Spleen (tissue), 11 donors: ENCODE measurements at regions not wholly inside any gene's neighbourhood (a gene's known extent, or its start where the extent isn't known, plus 50 kb on each side); places are given as distances from the start of the nearest gene placed in this dataset.

Experiments
- DNase-seq: peaks from one replicate; pipeline ENCODE4 v3.0.0-alpha.2; 2020
- H3K27ac ChIP-seq, 8 donors: fragments of 200-600 bp; sonication (generic) in 7 of 8; 1 replicate in 4 of 8; 2 replicates in 4 of 8; pipeline versions ENCODE4 v1.5.0 to v1.8.0; 2016 to 2021; ENCODE audit warnings: inconsistent platforms in 4 of 8, mild to moderate bottlenecking in 4 of 8, moderate library complexity in 1 of 8
- H3K27me3 ChIP-seq, 7 donors: fragments of 200-600 bp; sonication (generic) in 6 of 7; replicated peaks in 1 of 7; 1 replicate in 4 of 7; 2 replicates in 3 of 7; pipeline versions ENCODE4 v1.5.0 to v1.8.0; 2016 to 2021; ENCODE audit warnings: inconsistent platforms in 3 of 7, mild to moderate bottlenecking in 1 of 7
- H3K36me3 ChIP-seq, 6 donors: fragments of 200-600 bp; sonication (generic) in 5 of 6; 1 replicate in 4 of 6; 2 replicates in 2 of 6; pipeline versions ENCODE4 v1.5.0 to v1.8.0; 2016 to 2021; ENCODE audit warnings: inconsistent platforms in 2 of 6
- H3K4me1 ChIP-seq, 6 donors: fragments of 200-600 bp; sonication (generic) in 5 of 6; 1 replicate in 3 of 6; 2 replicates in 3 of 6; pipeline versions ENCODE4 v1.5.0 to v1.8.0; 2016 to 2021; ENCODE audit warnings: inconsistent platforms in 3 of 6
- H3K4me3 ChIP-seq, 8 donors: fragments of 200-600 bp; sonication (generic) in 7 of 8; 1 replicate in 4 of 8; 2 replicates in 4 of 8; pipeline versions ENCODE4 v1.5.0 to v1.8.0; 2016 to 2021; ENCODE audit warnings: inconsistent platforms in 4 of 8, mild to moderate bottlenecking in 4 of 8, moderate library complexity in 2 of 8
- H3K9me3 ChIP-seq, 8 donors: fragments of 200-600 bp; sonication (generic) in 7 of 8; 1 replicate in 4 of 8; 2 replicates in 4 of 8; pipeline versions ENCODE4 v1.5.0 to v1.8.0; 2016 to 2021; ENCODE audit warnings: inconsistent platforms in 4 of 8
- POLR2A ChIP-seq, 3 donors: fragments of 450-650 bp; IDR thresholded peaks; one replicate each; pipeline ENCODE4 v1.5.1; 2017; ENCODE audit warnings: antibody characterized with exemption in 3 of 3, mild to moderate bottlenecking in 1 of 3
- POLR2AphosphoS5 ChIP-seq, 3 donors: sonication (generic); formaldehyde crosslinking; IDR thresholded peaks; one replicate each; pipeline ENCODE4 v1.5.1; 2017; ENCODE audit warnings: antibody characterized with exemption in 3 of 3
- WGBS, 5 donors: extraction: QIAGEN DNeasy Blood & Tissue Kit in 3 of 5; methylation state at CpG; one replicate each; pipeline versions ENCODE4 v1.1.5 to v1.1.7; 2013 to 2018; 5-methylcytosine and 5-hydroxymethylcytosine counted together
- intact Hi-C: fragments of 100-400 bp; cut with DNase I; formaldehyde crosslinking; loops from one replicate; pipeline ENCODE4 v1.15.0; 2023; ENCODE audit warnings: low total_unique reads
- TF ChIP-seq, protein P1 (sequence below), 11 experiments: fragments of 200-600 bp in 7 of 11; fragments of 450-650 bp in 4 of 11; sonication (generic) in 4 of 11; IDR thresholded peaks in 8 of 11; conservative IDR thresholded peaks in 3 of 11; 1 replicate in 7 of 11; 2 replicates in 4 of 11; pipeline versions ENCODE4 v1.4.0 to v1.8.0; 2016 to 2021; ENCODE audit warnings: antibody characterized with exemption in 11 of 11, inconsistent platforms in 4 of 11, mild to moderate bottlenecking in 1 of 11
- donor health status: healthy with polysubstance abuse.
- donor health status: DM: no; HTN: no; CAD: no; lungs with moderate emphysema.
- donor health status: DM: no; HTN: no; CAD: no.
- donor health status: Bipolar disorder and iron deficiency.
- donor health status: healthy.
- donor health status: DM: no; HTN: no; CAD: no.
- donor health status: DM: yes; HTN: yes; CAD: no.

DNA sequence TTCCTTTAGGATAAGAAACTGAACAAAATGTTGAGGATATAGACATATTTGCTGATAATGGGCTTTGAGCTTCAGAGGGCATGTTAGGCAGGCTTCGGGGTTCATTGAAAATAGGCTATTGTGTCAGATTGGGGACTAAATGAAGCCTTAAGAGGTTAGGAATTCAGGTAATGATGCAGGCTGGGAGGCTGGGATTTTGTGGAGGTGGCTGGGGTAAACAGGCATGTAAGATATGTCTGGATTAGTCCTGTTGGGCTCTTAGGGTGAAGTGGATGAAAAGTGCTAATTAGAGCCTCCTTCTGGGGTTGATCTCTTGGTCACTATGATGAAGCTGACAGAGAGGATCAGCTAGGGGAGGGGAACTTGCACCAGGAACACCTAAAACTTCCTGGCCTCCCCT lies 80.2 kb upstream of the ESX1 start:
- no peak for TF ChIP-seq POLR2AphosphoS5 (IDR thresholded peaks at IDR 0.05)
- TF ChIP-seq POLR2A (IDR thresholded peaks at IDR 0.05) = no peak
- TF ChIP-seq, protein P1, sequence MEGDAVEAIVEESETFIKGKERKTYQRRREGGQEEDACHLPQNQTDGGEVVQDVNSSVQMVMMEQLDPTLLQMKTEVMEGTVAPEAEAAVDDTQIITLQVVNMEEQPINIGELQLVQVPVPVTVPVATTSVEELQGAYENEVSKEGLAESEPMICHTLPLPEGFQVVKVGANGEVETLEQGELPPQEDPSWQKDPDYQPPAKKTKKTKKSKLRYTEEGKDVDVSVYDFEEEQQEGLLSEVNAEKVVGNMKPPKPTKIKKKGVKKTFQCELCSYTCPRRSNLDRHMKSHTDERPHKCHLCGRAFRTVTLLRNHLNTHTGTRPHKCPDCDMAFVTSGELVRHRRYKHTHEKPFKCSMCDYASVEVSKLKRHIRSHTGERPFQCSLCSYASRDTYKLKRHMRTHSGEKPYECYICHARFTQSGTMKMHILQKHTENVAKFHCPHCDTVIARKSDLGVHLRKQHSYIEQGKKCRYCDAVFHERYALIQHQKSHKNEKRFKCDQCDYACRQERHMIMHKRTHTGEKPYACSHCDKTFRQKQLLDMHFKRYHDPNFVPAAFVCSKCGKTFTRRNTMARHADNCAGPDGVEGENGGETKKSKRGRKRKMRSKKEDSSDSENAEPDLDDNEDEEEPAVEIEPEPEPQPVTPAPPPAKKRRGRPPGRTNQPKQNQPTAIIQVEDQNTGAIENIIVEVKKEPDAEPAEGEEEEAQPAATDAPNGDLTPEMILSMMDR (IDR thresholded peaks at IDR 0.05 in 8 of 11, conservative IDR thresholded peaks at IDR 0.05 in 3 of 11) = no peak
- intact Hi-C loops = no loop called here
- WGBS, 5 donors = 73 to 85% (median 81%) methylated on average over 1 of the region's 1 CpG
- no peak overlapping the region for H3K4me3 ChIP-seq
- DNase-seq = no peak
- peaks cover 0 to 26% (median 0%) of the 10 kb centered on the region in 7 donors for H3K27me3 ChIP-seq
- no peaks in the 10 kb centered on the region for H3K4me1 ChIP-seq
- no peaks in the 10 kb centered on the region for H3K36me3 ChIP-seq
- no peaks in the 10 kb centered on the region for H3K9me3 ChIP-seq
- no peak overlapping the region for H3K27ac ChIP-seq

DNA sequence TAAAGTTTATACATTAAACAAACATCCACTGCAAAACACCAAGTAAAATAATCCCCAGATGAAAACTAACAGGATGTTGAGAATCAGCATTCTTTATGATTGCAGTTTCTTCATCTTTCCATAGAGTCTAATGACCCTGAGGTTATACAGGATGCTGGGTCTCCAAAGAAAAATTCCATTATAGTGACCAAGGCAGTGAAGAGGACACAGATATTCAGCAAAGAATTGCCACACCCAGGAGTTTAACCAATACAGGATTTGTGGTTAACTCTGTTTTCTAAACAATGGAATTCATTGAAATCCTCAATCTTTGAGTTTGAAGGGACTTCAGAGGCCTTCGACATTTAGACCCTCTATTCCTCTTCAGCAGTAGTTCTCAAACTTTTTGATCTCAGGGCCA lies 76.2 kb upstream of the ESX1 start:
- Histone ChIP-seq H3K27ac (no peak overlapping the region), H3K27me3 (peaks cover 0 to 19% (median 0%) of the 10 kb centered on the region in 7 donors), H3K36me3 (no peaks in the 10 kb centered on the region), H3K4me1 (no peaks in the 10 kb centered on the region), H3K9me3 (no peaks in the 10 kb centered on the region), H3K4me3 (no peak overlapping the region)
- DNase-seq = no peak
- WGBS, 5 donors = 66 to 95% (median 85%) methylated on average over 1 of the region's 1 CpG
- intact Hi-C loops = no loop called here
- TF ChIP-seq POLR2A (IDR thresholded peaks at IDR 0.05) (no peak), POLR2AphosphoS5 (IDR thresholded peaks at IDR 0.05) (no peak)
- TF ChIP-seq, protein P1 (IDR thresholded peaks at IDR 0.05 in 8 of 11, conservative IDR thresholded peaks at IDR 0.05 in 3 of 11) = no peak

DNA sequence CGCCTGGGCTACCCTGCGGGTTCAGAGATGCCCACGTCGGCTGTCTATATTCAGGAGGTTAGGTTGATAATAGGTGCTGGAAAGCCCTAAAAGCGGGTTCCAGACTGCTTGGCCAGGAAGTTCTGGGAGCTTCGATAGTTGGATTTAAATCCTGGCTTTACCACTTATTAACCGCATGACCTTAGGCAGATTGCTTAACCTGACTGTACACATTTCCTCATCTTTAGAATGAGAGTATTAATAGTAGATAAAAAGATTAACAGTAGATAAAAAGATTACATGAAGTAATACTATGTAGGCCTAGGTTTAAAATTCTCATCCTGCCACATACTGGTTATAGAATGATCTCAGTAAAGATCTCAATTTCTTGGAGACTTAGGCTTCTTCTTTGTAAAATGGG lies 75.0 kb upstream of the ESX1 start:
- no peak overlapping the region for H3K27ac ChIP-seq
- no peaks in the 10 kb centered on the region for H3K4me1 ChIP-seq
- H3K9me3 ChIP-seq = no peaks in the 10 kb centered on the region
- H3K36me3 ChIP-seq = no peaks in the 10 kb centered on the region
- intact Hi-C loops = no loop called here
- 76 to 96% (median 86%) methylated on average over 4 to 7 of the region's 7 CpGs for WGBS, 5 donors
- H3K27me3 ChIP-seq = peaks cover 0 to 7% (median 0%) of the 10 kb centered on the region in 7 donors
- no peak for TF ChIP-seq POLR2A (IDR thresholded peaks at IDR 0.05)
- no peak for TF ChIP-seq POLR2AphosphoS5 (IDR thresholded peaks at IDR 0.05)
- TF ChIP-seq, protein P1 (IDR thresholded peaks at IDR 0.05 in 8 of 11, conservative IDR thresholded peaks at IDR 0.05 in 3 of 11) = no peak
- H3K4me3 ChIP-seq = no peak overlapping the region
- DNase-seq = no peak

DNA sequence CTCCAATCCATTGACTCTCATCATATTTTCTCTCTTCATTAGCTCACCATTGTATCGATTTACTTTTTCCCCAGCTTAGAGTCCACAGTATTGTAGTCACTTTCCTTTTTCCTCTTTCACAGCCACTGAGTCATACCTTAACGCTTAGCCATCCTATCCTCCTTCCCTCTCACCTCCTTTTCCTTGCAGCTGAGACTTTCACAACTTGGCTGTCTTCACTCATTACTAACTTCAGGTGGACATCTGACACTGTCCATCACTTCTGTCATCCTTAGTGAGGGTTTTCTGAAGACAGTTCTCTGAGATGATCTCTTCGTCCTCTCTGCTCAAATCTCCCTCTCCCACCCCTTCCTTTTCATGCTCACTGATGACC lies 70.5 kb upstream of the ESX1 start:
- Histone ChIP-seq H3K27ac (no peak overlapping the region), H3K27me3 (no peaks in the 10 kb centered on the region), H3K4me1 (no peaks in the 10 kb centered on the region), H3K36me3 (no peaks in the 10 kb centered on the region), H3K9me3 (no peaks in the 10 kb centered on the region), H3K4me3 (no peak overlapping the region)
- TF ChIP-seq POLR2A (IDR thresholded peaks at IDR 0.05) = no peak
- intact Hi-C loops = no loop called here
- WGBS, 5 donors = 68 to 91% (median 74%) methylated on average over 3 of the region's 3 CpGs
- DNase-seq = no peak
